ENCODE measurements at regions not wholly inside any gene's neighbourhood (a gene's known extent, or its start where the extent isn't known, plus 50 kb on each side); places are given as distances from the start of the nearest gene placed in this dataset.
"Not testable (repeated sequence)": the region's sequence is repeated elsewhere in the genome, so short reads cannot be mapped to it uniquely, and the experiment has no call there.

GRCh38 chr3:66559924-66560323, 59.1 kb upstream of the LRIG1 start:
- TF ChIP-seq ZNF174 (tag by site-specific recombination; IDR thresholded peaks at IDR 0.05); ZNF416 (tag by site-specific recombination; IDR thresholded peaks at IDR 0.05); ZNF138 (tag by site-specific recombination; IDR thresholded peaks at IDR 0.05; ENCODE audit: borderline replicate concordance); CTCF (tag by site-specific recombination; IDR thresholded peaks at IDR 0.05); ZNF239 (tag by site-specific recombination; IDR thresholded peaks at IDR 0.05); PBX3 (CRISPR knock-in tag; IDR thresholded peaks at IDR 0.05); ZNF600 (tag by site-specific recombination; IDR thresholded peaks at IDR 0.05); ZNF214 (tag by site-specific recombination; IDR thresholded peaks at IDR 0.05; ENCODE audit: borderline replicate concordance): not testable (repeated sequence)

Data from HEK293 (cell line).